Daoy (cell line): ENCODE measurements at regions not wholly inside any gene's neighbourhood (a gene's known extent, or its start where the extent isn't known, plus 50 kb on each side); places are given as distances from the start of the nearest gene placed in this dataset.
"Not testable (repeated sequence)": the region's sequence is repeated elsewhere in the genome, so short reads cannot be mapped to it uniquely, and the experiment has no call there.

Experiments used
- DNase-seq: peaks from one replicate; pipeline ENCODE4 v3.0.0-alpha.2; 2015; ENCODE audit warnings: low read depth

DNA sequence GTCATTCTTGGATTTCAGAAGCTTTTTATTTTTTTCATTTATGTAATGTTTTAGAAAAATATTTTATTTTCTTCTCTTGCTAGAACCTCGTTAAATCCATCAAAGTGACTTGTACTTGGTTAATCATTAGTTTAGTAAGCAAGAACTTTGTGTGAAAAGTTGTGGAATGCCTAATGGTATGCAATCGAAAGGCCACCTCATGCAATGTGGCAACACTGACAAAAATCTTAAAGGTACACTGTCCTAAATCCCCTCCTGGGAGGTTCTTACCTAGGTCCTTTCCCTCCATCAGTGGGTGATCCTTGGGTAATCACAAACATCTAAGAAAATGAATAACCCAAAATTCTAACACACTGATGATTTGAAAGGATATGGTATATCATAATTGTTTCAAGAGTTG is 304.2 kb downstream of the DNAH5 start:
- no peak for DNase-seq

DNA sequence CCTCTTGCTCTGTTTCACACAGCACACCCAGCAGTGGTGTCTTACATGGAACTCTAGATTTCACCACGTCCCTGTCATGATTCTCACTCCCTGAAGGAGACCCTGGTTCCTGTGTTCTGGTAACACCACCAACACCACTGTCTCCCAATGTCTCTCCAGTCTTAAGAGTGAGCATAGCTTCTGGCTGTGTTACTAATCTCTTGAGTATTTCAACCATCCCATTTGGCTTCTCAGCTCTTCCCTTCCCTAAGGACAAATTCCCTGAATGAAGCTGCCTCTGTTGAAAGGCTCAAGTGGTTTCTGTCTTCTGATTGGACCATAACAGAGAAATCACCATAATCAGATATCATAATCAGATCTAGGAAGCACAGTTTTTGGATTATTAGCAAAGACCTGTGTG is 311.8 kb downstream of the DNAH5 start:
- no peak for DNase-seq

DNA sequence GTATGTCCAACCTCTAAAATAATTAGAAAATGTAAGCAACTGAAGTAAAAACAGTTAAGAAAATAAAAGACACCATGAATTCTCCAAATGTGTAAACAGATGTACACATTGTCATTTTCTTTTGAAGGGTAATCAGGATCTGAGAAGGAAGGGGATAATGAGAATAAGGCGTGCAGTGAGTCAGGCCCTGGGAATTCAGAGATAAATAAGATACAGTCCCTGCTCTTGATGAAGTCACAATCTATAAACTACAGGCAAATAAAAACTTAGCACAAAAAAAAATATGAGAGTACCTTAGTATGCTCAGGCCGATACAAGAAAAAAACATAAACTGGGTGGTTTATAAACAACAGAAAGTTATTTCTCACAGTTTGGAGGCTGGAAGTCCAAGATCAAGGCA is 315.3 kb downstream of the DNAH5 start:
- DNase-seq = no peak

DNA sequence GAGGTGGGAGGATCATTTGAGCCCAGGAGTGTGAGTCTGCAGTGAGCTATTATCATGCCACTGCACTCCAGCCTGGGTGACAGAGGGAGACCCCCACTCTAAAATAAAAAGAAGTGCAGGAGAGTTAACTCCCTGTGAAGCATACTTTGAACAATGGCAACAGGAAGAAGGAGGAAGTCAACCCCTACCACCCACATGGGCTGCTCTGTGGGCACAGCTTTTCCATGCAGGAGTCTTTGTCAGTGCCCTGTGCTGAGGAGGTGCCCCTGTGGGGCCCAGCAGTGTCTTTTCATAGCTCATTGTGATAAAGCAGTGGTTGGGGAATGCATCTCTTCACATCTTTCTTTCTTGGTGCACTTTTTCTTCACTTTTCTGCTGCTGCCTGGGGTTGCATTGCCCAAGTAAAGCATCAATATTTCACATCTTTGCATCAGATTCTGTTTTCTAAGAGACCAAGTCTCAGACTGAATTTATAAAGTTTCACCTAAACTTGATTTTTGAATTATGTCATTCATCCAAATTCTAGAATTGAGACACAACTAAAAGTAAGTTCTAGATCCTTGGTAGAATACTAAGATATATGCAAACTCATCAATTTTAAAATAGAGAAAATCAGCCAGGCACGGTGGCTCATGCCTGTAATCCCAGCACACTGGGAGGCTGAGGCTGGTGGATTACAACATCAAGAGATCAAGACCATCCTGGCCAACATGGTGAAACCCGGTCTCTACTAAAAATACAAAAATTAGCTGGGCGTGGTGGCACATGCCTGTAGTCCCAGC is 316.6 kb downstream of the DNAH5 start:
- DNase-seq = no peak

DNA sequence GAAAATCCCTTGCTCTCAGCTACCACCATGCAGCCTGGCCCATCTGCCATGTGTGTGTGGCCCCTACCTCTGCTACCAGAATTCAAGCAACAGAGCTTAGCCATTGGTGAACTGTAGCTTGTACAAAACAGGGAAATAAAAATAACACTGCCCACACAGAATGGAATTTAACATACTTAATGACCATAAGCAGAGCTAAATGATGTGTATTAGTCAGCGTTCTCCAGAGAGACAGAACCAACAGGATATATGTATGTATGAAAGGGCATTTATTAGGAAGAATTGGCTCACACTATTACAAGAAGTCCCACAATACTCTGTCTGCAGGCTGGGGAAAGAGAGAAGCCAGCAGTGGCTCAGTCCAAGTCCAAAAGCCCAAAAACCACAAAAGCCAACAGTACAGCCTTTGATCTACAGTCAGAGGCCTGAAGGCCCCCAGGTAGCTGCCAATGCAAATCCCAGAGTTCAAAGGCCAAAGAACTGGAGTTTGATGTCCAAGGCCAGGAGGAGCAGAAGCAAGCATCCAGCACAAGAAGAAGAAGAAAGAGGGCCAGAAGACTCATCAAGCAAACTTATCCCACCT is 318.8 kb downstream of the DNAH5 start:
- no peak for DNase-seq

DNA sequence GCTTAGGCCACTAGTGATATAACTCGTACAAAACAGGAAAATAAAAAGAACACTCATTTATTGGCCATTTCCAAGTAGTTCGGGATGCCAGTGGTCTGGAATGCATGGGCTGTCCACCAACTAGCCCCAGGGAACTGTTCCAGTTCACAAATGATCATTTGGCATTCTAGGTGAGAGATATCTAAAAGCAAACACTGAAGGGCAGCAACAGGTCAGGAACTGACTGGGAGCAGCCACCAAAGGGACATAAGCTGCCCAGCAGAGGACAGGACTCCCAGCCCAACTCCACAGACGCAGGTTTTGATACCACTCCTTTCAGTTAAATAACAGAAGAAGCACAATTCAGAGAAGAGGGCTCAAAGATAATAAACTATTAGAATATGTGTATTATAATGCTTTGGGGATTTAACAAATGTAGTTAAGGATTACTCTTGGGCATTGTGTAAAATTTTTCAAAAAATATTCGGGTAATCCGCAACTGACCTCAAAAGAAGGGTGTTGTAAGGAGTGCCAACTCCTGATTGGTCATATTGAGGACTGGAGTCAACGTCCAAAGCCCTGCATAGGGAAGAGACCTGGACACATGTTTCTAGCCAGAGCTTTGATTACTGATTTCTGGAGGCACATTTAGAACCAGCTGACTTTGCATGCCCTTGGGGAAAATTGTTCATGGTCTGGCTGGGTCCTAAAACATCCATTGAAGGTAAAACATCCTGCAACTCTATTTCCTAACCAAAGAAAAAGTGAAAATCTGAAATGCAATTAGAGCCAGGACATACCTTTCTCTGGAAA is 320.0 kb downstream of the DNAH5 start:
- DNase-seq = no peak

DNA sequence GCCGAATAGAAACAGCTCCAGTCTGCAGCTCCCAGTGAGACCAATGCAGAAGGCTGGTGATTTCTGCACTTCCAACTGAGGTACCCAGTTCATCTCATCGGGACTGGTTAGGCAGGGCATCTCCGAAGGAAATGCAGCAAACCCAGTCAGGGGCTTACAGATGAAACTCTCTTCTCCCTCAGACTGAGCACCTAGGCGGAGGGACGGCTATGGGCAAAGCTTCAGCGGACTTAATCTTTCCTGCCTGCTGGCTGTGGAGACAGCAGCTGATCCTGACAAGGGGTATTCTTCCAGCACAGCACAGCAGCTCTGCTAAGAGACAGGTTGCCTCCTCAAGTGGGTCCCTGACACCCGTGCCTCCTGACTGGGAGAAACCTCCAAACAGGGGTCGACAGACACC is 330.9 kb downstream of the DNAH5 start:
- DNase-seq = no peak

DNA sequence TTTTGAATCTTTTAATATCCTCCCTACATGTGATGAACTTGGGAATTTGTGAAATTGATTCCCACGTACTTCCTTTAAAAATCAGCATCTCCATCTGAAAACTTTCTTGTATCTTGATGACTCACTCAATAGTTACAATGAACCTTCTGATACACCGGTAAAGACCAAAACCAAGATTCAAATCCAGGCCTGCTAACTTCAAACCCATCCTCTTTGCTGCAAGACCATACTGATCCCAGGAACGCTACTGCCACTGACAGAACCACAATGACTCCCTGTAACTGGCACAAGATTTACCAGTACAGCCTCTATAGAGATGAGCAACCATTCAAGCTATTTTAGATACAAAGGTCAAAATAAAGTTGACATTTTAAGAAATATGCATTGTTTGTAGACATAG is 332.9 kb downstream of the DNAH5 start:
- no peak for DNase-seq

DNA sequence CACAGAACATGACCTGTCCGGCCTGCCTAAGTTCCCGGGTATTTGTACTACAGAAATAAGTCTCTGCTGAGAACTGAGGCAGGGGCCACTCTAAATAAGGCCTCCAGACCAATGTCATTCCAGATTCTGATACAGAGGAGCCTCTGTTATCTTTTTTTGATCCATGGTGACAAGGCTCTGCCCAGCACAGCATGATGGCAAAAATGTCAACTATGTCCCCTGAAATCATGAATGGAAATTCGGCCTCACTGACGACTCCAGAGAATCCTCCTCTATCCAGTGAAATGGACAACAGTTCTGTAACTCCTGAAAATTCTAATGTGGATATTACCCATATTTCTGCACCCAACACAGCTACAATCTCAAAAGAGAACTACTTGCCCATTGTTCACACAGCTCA is 335.0 kb downstream of the DNAH5 start:
- DNase-seq = no peak

DNA sequence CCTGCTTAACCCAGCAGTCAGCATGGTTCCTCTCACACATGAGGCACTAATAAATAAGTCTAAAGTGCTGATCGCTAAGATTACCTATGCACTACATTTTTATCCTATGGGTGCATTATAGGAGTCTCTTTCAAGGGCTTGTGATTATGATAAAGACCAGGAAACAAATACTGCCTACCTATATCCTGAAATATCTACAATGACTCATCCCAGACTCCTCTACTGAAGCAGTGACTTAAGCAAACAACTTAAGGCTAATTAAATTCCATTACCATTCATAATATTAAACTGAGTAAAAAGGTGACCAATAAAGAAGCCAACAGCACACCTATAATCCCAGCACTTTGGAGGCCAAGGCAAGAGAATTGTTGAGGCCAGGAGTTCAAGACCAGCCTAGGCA is 338.4 kb downstream of the DNAH5 start:
- no peak for DNase-seq

DNA sequence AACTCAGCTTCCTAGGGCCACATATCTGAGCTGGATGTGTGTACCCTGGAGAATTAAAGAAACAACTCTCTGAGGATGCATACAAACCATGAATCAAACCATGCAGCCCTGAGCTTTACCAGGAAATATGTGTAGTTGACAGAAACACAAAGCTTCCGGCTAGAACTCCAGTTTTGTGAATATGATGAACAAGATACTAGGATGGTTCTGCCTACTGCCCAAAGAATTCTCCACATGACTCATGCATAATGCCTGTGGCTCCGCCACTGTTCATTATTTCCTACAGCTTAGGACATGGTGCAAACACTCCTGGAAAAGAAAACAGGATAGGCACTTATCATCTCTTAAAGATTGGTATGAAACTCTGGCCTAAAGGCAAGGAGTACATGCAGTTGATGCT is 343.4 kb downstream of the DNAH5 start:
- peak; percentile 7 for DNase-seq

DNA sequence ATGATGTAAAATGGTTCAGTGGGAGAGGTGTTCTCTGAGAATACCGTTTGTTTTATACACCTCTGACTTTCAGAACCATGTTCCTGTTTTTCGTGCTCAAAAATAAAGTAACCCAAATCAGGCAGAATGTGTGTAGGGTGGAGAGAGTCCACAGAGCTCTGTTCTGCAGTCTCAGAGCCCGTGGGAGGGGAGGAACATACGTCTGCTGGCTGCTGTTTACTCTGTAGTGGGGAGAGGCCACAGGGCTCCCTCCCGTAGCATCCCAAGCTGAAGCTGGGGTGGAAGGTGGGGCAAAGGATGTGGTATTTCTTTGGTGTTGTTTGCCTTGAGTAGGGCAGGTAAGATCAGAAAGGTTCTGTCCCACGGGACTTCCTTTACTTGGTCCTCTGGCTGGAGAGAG is 348.5 kb downstream of the DNAH5 start:
- no peak for DNase-seq

DNA sequence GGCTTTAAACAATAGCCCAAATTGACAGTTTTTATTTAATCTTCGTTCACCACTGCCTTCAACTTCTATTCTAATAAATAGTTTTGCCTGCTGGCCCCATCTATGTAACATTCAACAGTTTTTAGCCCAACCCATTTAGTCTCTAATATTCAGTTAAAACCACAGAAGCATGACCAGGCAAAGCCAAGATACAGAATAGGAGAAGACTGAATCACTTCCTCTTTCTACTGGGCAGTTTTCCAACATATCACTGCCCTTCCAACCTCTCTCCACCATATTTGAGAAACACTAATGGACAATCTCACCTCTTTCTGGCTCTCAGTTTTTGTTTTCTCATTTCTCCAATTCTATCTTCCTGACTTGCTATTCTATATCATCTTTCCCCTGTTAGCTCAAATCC is 352.9 kb downstream of the DNAH5 start:
- DNase-seq = peak; percentile 69

DNA sequence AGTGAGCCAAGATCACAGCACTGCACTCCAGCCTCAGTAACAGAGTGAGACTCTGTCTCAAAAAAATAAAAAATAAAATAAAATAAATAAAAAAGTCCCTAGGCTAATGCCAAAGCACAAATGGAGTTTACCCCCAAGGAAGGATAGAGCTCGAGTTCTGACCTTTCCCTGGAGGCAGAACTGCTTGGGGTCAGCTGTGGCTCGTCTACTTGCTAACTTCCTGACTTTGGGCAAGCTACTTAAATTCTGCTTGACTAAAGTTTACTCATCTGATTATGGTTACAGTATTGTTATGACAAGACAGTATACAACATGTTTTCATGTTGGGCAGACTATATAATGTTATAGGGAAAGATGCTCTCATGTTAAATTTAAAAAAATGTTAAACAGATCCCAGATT is 359.2 kb downstream of the DNAH5 start:
- no peak for DNase-seq

DNA sequence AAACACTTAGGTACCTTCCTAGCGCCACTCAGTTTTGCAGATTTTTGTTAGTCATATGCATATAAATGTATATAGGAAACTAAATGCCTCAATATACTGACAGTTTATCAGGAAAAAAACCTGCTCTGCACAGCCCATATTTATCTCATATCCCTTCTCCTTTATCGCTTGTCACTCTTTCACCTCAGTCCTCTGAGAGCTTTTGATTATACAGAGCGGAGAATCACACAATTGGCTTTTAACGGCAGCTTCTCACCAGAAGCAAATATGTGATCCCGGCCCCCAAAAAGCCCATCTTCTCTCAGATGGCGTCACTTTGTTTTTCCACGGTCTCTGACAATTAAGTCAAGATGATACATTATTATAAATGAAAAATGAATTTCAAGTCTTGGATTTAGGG is 362.6 kb downstream of the DNAH5 start:
- no peak for DNase-seq

DNA sequence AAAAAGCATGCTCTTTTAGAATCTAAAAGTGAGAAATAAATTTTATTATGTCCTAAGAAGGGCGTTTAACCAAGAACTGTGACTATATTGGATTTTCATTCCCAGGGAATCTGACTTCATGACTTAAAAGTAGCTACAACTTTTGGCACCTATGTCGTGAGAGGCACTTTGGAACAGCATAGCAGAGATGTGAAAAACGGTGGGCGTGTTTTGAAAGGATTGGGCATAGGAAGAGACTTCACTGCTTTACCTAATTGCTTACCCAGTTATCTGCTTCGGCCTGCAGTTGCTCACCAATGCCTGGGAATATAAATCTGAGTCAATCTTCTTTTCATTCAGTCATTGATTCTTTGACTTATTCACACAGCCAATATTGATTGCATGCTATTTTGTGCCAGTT is 363.4 kb downstream of the DNAH5 start:
- no peak for DNase-seq

DNA sequence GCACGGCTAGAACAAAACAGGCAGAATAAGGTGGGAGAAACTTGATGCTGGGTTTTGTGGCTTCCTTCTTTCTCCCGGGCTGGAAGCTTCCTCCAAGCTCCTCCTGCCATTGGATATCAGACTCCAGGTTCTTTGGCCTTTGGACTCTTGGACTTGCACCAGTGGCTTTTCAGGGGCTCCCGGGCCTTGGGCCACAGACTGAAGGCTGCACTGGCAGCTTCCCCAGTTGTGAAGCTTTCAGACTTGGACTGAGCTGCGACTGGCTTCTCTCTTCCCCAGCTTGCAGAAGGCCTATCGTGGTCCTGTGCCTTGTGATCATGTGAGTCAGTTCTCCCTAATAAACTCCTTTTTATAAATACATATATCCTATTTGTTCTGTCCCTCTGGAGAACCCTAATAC is 364.4 kb downstream of the DNAH5 start:
- DNase-seq = no peak

DNA sequence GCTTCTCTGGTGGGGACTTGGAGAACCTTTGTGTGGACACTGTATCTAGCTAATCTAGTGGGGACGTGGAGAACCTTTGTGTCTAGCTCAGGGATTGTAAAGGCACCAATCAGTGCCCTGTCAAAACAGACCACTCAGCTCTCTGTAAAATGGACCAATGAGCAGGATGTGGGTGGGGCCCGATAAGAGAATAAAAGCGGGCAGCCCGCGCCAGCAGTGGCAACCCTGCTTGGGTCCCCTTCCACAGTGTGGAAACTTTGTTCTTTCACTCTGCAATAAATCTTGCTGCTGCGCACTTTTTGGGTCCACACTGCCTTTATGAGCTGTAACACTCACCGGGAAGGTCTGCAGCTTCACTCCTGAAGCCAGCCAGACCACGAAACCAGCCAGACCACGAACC is 365.4 kb downstream of the DNAH5 start:
- DNase-seq = not testable (repeated sequence)

DNA sequence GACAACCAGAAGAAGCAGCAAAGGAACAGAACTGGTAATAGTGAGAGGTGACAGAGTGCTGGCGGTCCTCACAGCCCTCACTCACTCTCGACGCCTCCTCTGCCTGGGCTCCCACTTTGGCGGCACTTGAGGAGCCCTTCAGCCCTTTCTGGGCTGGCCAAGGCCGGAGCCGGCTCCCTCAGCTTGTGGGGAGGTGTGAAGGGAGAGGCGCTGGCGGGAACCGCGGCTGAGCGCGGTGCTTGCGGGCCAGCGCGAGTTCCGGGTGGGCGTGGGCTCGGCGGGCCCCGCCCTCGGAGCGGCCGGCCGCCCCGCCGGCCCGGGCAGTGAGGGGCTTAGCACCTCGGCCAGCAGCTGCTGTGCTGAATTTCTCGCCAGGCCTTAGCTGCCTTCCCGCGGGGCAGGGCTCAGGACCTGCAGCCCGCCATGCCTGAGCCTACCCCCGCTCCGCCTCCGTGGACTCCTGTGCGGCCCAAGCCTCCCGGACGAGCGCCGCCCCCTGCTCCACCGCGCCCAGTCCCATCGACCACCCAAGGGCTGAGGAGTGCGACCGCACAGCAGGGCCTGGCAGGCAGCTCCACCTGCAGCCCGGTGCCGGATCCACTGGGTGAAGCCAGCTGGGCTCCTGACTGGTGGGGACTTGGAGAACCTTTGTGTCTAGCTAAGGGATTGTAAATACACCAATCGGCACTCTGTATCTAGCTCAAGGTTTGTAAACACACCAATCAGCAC is 366.0 kb downstream of the DNAH5 start:
- DNase-seq = peak; percentile 12

DNA sequence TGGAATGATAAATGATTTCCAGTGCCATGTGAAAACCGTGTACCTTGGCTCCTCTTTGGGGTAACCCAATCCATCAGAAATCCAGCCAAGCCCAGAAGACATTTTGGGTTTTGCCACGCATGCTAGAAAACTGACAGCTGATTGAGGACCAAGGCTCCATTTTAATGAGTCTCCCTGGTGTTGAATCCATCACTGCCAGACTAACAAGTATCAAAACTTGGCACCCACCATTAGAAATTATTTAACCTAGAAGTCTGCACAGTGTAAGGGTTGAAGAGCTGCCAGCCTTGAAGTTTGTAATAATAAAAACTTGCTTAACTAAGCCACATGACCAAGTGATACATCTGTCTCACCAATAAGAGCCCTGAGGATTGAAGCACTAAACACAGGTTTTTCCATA is 369.9 kb downstream of the DNAH5 start:
- no peak for DNase-seq

DNA sequence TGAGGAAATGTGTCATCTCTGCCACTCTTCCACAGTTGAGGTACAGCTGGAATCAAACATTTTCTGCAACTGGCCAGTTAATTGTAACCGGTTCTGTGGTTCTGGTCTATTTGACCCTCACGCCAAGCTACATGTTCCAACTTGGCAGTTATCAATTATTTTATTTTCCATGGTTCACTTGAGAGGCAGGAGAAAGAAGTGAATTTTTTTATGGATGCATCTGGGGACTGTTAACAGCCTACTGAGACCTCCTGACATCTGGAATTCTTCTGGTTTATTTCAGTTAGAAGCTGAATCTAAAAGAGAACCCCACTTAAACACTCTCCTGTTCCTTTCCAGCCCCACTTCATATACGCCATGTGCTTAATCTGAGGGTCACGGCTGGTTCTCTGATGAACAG is 372.3 kb downstream of the DNAH5 start:
- DNase-seq = no peak

DNA sequence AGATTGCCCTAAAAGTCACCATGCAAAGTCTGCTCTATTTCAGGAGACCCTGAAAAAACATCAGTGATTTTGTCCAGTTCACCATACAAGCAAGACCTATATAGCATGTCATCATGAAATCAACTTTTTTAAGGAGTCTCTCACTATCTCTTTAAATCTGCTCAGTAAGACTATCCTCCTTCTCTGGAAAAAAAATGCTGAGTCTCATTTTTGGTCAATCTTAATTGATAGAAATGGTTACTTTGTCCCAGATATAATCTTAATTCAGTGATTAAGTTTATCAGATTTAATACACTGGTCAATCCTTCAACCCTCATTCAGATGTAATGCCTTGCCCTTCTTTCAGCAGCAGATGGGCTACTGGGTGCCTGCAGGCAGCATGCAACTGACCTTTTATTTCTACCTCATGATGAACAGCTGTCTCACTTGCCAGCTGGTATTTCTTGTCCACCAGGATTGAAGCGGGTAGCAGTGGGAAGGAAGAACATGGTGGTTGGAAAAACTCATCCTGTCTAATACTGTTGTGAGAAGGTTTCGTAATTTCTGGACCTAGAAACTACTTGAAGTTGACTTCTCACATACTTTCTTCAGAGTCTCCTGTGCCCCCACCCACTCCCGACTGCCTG is 375.3 kb downstream of the DNAH5 start:
- DNase-seq = no peak
